SU-DHL-6 (cell line): ENCODE measurements at regions not wholly inside any gene's neighbourhood (a gene's known extent, or its start where the extent isn't known, plus 50 kb on each side); places are given as distances from the start of the nearest gene placed in this dataset.

ENCODE experiments used
- CTCF ChIP-seq: fragments of 200-600 bp; sonication (generic); IDR thresholded peaks from one replicate; pipeline ENCODE4 v1.5.1; 2017; ENCODE audit warnings: antibody characterized with exemption, mild to moderate bottlenecking, low read length, moderate library complexity; ENCODE audit not compliant: insufficient read depth, poor library complexity, severe bottlenecking
- EZH2phosphoT487 ChIP-seq: fragments of 200-600 bp; sonication (generic), shearing (Covaris generic); conservative IDR thresholded peaks from 2 replicates; pipeline ENCODE4 v1.6.1; 2018; ENCODE audit warnings: mild to moderate bottlenecking, antibody characterized with exemption, low read length, moderate library complexity, mixed read lengths

GRCh38 chr4:54542540-54543041 lies 115.2 kb upstream of the KIT start:
- TF ChIP-seq EZH2phosphoT487, result no peak
- TF ChIP-seq CTCF, result no peak
